IgD-negative memory B cell (primary cell): ENCODE measurements at regions not wholly inside any gene's neighbourhood (a gene's known extent, or its start where the extent isn't known, plus 50 kb on each side); places are given as distances from the start of the nearest gene placed in this dataset.
"Not testable (repeated sequence)": the region's sequence is repeated elsewhere in the genome, so short reads cannot be mapped to it uniquely, and the experiment has no call there.

Experiments used
- H3K27ac Mint-ChIP-seq, 3 donors: one replicate each; pipeline ENCODE4 v1.8.0; 2020 to 2022; ENCODE audit warnings: mild to moderate bottlenecking in 3 of 3, mixed read lengths in 3 of 3, moderate library complexity in 1 of 3
- H3K27me3 Mint-ChIP-seq: one replicate; pipeline ENCODE4 v1.8.0; 2021; ENCODE audit warnings: mixed read lengths
- H3K36me3 Mint-ChIP-seq: one replicate; pipeline ENCODE4 v1.8.0; 2020; ENCODE audit warnings: mild to moderate bottlenecking, mixed read lengths
- H3K4me1 Mint-ChIP-seq, 3 donors: one replicate each; pipeline ENCODE4 v1.8.0; 2020 to 2022; ENCODE audit warnings: mixed read lengths in 3 of 3, mild to moderate bottlenecking in 1 of 3
- H3K4me3 Mint-ChIP-seq, 4 donors: one replicate each; pipeline ENCODE4 v1.8.0; 2020 to 2022; ENCODE audit warnings: mild to moderate bottlenecking in 4 of 4, mixed read lengths in 4 of 4, moderate library complexity in 3 of 4
- H3K9me3 Mint-ChIP-seq, 3 donors: one replicate each; pipeline ENCODE4 v1.8.0; 2020 to 2021; ENCODE audit warnings: mixed read lengths in 3 of 3, mild to moderate bottlenecking in 1 of 3

- no peak overlapping the region for H3K27ac Mint-ChIP-seq
- peaks cover 0 to 1% (median 0%) of the 10 kb centered on the region in 3 donors for H3K4me1 Mint-ChIP-seq
- H3K4me3 Mint-ChIP-seq = no peak overlapping the region
- H3K9me3 Mint-ChIP-seq = peaks cover 4 to 17% (median 14%) of the 10 kb centered on the region in 3 donors
- H3K27me3 Mint-ChIP-seq = peaks cover 3% of the 10 kb centered on the region
- H3K36me3 Mint-ChIP-seq = peaks cover 4% of the 10 kb centered on the region
These were observed 98.2 kb upstream of the TMEM178A start for GRCh38 chr2:39567507-39567906.

DNA sequence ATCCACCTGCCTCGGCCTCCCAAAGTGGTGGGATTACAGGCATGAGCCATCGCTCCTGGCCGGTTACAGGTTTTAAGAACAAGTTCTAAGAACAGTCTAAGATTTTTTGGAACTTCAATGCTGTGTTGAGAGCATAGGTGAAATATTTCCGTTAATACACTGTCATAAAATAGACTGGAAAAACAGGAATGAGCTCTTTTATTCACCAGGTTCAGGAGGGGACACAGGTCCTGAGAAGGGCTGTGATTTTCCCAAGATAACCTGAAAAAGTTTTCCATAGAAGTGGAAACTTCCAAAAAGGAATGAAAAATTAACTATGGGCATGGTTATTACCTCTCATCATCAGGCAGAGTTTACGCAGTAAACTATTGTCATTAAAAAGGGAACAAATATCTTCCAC, 97.6 kb upstream of the TMEM178A start:
- Mint-ChIP-seq H3K4me3 (no peak overlapping the region), H3K9me3 (peaks cover 4 to 12% (median 9%) of the 10 kb centered on the region in 3 donors), H3K4me1 (peaks cover 0 to 1% (median 0%) of the 10 kb centered on the region in 3 donors), H3K36me3 (peaks cover 4% of the 10 kb centered on the region), H3K27ac (no peak overlapping the region), H3K27me3 (peaks cover 5% of the 10 kb centered on the region)

- peaks cover 3 to 7% (median 7%) of the 10 kb centered on the region in 3 donors for H3K9me3 Mint-ChIP-seq
- peaks cover 4% of the 10 kb centered on the region for H3K36me3 Mint-ChIP-seq
- H3K27me3 Mint-ChIP-seq = peaks cover 5% of the 10 kb centered on the region
- H3K4me1 Mint-ChIP-seq = peaks cover 0 to 1% (median 0%) of the 10 kb centered on the region in 3 donors
- H3K4me3 Mint-ChIP-seq = no peak overlapping the region
- no peak overlapping the region for H3K27ac Mint-ChIP-seq
These were observed 97.1 kb upstream of the TMEM178A start for GRCh38 chr2:39568561-39569006.

DNA sequence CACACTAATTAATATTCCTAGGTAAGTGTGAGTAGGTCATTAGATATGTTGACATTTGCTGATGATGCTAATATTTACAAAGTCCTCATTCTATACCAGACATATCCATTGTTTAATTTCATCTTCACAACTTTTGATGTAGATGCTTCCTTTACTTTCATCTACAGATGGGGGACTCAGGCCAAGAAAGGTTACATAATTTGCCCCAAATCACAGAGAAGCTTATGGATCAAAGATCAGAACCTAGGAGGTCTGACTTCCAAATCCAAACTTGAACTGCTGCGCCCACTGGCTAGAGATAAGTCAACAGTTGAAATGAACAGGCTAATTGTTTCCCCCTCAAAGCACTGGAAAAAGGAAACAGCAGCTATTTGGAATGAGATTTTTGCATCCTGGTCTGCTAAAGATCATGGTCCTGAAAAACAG, 95.6 kb upstream of the TMEM178A start:
- no peak overlapping the region for H3K4me3 Mint-ChIP-seq
- H3K4me1 Mint-ChIP-seq = peaks cover 0 to 1% (median 0%) of the 10 kb centered on the region in 3 donors
- peaks cover 0 to 2% (median 0%) of the 10 kb centered on the region in 3 donors for H3K9me3 Mint-ChIP-seq
- peaks cover 1% of the 10 kb centered on the region for H3K36me3 Mint-ChIP-seq
- H3K27ac Mint-ChIP-seq = no peak overlapping the region
- peaks cover 5% of the 10 kb centered on the region for H3K27me3 Mint-ChIP-seq

DNA sequence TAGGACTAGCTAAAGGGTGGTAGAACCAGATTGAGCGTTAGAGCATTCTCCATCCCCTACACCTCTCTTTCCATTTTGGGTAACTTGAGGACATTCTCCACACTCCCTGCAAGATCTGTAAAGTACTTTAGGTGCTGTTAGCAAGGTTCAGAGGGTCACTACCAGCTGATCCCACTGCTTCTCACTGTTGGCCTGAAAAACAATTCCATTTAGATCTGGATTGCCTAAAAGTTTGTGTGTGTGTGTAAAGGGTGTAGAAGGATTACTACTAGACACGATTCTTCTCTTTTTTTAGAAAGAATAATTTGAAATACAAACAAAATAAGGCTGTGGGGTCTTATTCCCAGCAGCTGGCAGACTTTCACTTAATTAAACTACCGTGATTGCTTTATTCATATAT, 95.1 kb upstream of the TMEM178A start:
- H3K27ac Mint-ChIP-seq = no peak overlapping the region
- H3K4me3 Mint-ChIP-seq = no peak overlapping the region
- H3K27me3 Mint-ChIP-seq = peaks cover 5% of the 10 kb centered on the region
- peaks cover 0 to 2% (median 0%) of the 10 kb centered on the region in 3 donors for H3K9me3 Mint-ChIP-seq
- H3K4me1 Mint-ChIP-seq = peaks cover 0 to 1% (median 0%) of the 10 kb centered on the region in 3 donors
- H3K36me3 Mint-ChIP-seq = peaks cover 1% of the 10 kb centered on the region

GRCh38 chr2:39571111-39571731, 94.5 kb upstream of the TMEM178A start:
- Mint-ChIP-seq H3K4me1 (no peaks in the 10 kb centered on the region), H3K27ac (no peak overlapping the region), H3K36me3 (peaks cover 1% of the 10 kb centered on the region), H3K9me3 (peaks cover 0 to 3% (median 0%) of the 10 kb centered on the region in 3 donors), H3K27me3 (peaks cover 5% of the 10 kb centered on the region), H3K4me3 (no peak overlapping the region)

DNA sequence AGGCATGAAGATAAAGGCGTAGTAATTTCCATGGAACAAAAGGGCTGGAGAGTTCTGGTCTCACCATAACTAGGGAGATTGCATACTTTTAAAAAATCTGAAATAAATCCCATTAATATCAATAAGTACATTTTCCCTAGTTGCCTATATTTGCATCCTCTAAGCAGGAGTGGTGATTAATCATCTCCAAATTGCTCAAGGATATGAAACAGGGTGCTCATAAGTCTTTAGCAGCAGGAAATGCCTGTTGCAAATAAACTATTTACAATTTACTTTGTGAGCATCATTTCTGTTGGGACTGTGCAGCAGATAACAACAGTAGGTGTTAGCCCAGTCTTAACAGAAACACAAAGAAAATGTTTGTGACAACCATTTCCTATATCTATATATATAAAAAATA, 92.4 kb upstream of the TMEM178A start:
- Mint-ChIP-seq H3K36me3 (peaks cover 1% of the 10 kb centered on the region), H3K4me1 (no peaks in the 10 kb centered on the region), H3K4me3 (no peak overlapping the region), H3K9me3 (peaks cover 0 to 4% (median 2%) of the 10 kb centered on the region in 3 donors), H3K27ac (no peak overlapping the region), H3K27me3 (peaks cover 5% of the 10 kb centered on the region)

DNA sequence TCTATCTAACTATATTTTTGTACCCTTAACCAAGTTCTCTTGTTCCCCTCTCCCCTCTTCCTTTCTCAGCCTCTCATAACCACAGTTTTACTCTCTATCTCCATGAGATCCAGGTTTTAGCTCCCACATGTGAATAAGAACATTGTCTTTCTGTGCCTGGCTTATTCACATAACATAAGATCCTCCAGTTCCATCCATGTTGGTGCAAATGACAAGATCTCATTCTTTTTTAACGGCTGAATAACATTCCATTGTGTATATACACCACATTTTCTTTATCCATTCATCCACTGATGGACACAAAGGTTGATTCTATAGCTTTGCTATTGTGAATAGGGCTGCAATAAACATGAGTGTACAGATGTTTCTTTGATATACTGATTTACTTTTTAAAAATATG, 83.9 kb upstream of the TMEM178A start:
- Mint-ChIP-seq H3K27me3 (no peaks in the 10 kb centered on the region), H3K27ac (no peak overlapping the region), H3K36me3 (no peaks in the 10 kb centered on the region), H3K9me3 (peaks cover 3 to 8% (median 3%) of the 10 kb centered on the region in 3 donors), H3K4me3 (no peak overlapping the region), H3K4me1 (no peaks in the 10 kb centered on the region)

GRCh38 chr2:39583213-39583612, 82.5 kb upstream of the TMEM178A start:
- Mint-ChIP-seq H3K27me3 (no peaks in the 10 kb centered on the region), H3K9me3 (peaks cover 1 to 8% (median 3%) of the 10 kb centered on the region in 3 donors), H3K27ac (no peak overlapping the region), H3K36me3 (no peaks in the 10 kb centered on the region), H3K4me3 (no peak overlapping the region), H3K4me1 (no peaks in the 10 kb centered on the region)

DNA sequence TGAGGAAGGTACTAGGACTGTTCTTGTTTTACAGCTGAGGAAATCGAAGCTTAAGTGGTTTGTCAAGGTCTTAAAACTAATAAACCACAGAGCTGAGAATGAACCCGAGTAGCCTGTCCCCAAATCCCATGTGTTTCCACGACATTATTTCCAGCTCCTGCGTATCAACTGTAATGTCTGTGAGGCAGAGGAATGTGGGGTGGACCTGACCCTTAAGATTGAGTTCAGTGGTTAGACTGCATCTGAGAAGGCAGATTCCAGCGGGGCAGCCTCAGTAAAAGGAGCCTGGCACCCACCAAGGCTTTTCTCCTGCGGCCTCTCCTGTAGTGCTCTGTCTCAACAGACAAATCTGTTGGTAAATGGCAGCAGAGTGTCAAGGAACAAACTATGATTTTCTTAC, 81.9 kb upstream of the TMEM178A start:
- peaks cover 1 to 8% (median 3%) of the 10 kb centered on the region in 3 donors for H3K9me3 Mint-ChIP-seq
- H3K27ac Mint-ChIP-seq = no peak overlapping the region
- no peaks in the 10 kb centered on the region for H3K36me3 Mint-ChIP-seq
- no peaks in the 10 kb centered on the region for H3K27me3 Mint-ChIP-seq
- H3K4me1 Mint-ChIP-seq = no peaks in the 10 kb centered on the region
- no peak overlapping the region for H3K4me3 Mint-ChIP-seq

DNA sequence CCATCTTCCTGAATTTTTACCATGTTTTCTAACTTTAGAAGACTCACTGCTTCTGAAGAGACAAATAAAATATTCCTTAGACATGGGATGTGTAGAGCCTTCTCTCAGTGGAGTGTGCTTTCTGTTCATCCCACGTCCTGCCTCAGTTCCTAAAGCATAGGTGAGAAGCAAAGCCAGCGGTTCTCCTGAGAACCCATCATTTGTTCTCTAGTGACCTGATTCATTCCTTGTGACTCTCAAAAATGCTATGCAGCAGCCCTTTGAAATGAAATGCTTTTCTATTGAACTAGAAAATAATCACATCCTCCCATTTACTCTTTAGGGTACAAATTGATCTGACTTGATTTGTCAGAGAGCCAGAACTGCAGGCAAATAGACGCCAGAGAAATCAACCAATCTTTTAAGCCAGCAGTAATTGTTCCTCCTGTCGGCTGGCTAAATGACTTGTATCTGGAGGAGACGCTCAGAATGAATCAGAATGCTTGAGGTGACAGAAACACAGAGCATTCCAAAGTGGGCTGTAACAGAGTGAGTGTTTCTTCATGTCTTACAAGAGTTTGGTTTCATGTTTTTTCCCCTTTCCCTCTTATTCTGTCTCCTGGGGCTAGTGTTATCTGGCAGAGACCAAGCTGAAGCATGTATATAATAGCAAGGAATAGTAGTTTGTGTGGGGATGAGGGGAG, 81.3 kb upstream of the TMEM178A start:
- H3K4me1 Mint-ChIP-seq = no peaks in the 10 kb centered on the region
- H3K9me3 Mint-ChIP-seq = peaks cover 1 to 7% (median 3%) of the 10 kb centered on the region in 3 donors
- no peaks in the 10 kb centered on the region for H3K27me3 Mint-ChIP-seq
- no peak overlapping the region for H3K27ac Mint-ChIP-seq
- no peaks in the 10 kb centered on the region for H3K36me3 Mint-ChIP-seq
- no peak overlapping the region for H3K4me3 Mint-ChIP-seq

- H3K36me3 Mint-ChIP-seq, H3K4me1 Mint-ChIP-seq, H3K27me3 Mint-ChIP-seq, H3K9me3 Mint-ChIP-seq, H3K4me3 Mint-ChIP-seq, H3K27ac Mint-ChIP-seq: not testable (repeated sequence)
These were observed 80.2 kb upstream of the TMEM178A start for GRCh38 chr2:39585531-39585930.

DNA sequence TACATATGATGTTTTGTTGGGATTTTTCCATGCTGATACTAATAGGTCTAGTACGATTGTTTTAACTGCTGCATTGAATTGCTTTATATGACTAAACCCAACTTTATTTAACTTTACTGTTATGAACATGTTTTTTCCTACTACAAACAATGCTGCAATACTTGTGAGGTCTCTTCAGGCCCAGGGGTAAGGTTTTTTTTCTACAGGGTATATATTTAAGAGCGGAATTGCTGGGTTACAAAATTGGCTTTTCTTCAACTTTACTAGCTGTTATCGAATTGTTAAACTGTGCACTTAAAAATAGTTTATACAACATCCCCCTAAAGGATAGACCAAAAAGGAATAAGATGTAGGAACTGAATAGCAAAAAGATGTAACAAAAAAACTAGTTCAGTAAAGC, 78.5 kb upstream of the TMEM178A start:
- Mint-ChIP-seq H3K36me3 (no peaks in the 10 kb centered on the region), H3K9me3 (peaks cover 0 to 1% (median 1%) of the 10 kb centered on the region in 3 donors), H3K27me3 (peaks cover 4% of the 10 kb centered on the region), H3K4me3 (no peak overlapping the region), H3K27ac (no peak overlapping the region), H3K4me1 (no peaks in the 10 kb centered on the region)

GRCh38 chr2:39587641-39588040, 78.1 kb upstream of the TMEM178A start:
- Mint-ChIP-seq H3K27me3 (peaks cover 4% of the 10 kb centered on the region), H3K27ac (no peak overlapping the region), H3K4me3 (no peak overlapping the region), H3K4me1 (no peaks in the 10 kb centered on the region), H3K36me3 (no peaks in the 10 kb centered on the region), H3K9me3 (peaks cover 0 to 1% (median 0%) of the 10 kb centered on the region in 3 donors)

GRCh38 chr2:39593439-39594393, 72.0 kb upstream of the TMEM178A start:
- peak overlapping the region in 1 of 3 donors; percentile 9 for H3K27ac Mint-ChIP-seq
- H3K9me3 Mint-ChIP-seq = no peaks in the 10 kb centered on the region
- H3K4me3 Mint-ChIP-seq = no peak overlapping the region
- peaks cover 4% of the 10 kb centered on the region for H3K27me3 Mint-ChIP-seq
- H3K4me1 Mint-ChIP-seq = no peaks in the 10 kb centered on the region
- no peaks in the 10 kb centered on the region for H3K36me3 Mint-ChIP-seq
